H9 (cell line): ENCODE measurements at regions not wholly inside any gene's neighbourhood (a gene's known extent, or its start where the extent isn't known, plus 50 kb on each side); places are given as distances from the start of the nearest gene placed in this dataset.

ENCODE experiments used
- DNase-seq: peaks from one replicate; pipeline ENCODE4 v3.0.0-alpha.2; 2017
- H2AFZ ChIP-seq: one replicate; pipeline ENCODE4 v1.6.1; 2013; ENCODE audit warnings: mild to moderate bottlenecking, low read length, control low read depth, moderate library complexity
- H2AK5ac ChIP-seq: 2 replicates; pipeline ENCODE4 v1.6.1; 2013; ENCODE audit warnings: low read length, control low read depth, mixed read lengths; ENCODE audit not compliant: insufficient read length
- H2BK120ac ChIP-seq: one replicate; pipeline ENCODE4 v1.6.1; 2013; ENCODE audit warnings: low read depth, mild to moderate bottlenecking, low read length, control low read depth, inconsistent platforms; ENCODE audit not compliant: poor library complexity, severe bottlenecking
- H2BK12ac ChIP-seq: 2 replicates; pipeline ENCODE4 v1.6.1; 2013; ENCODE audit warnings: low read length, control low read depth, mixed read lengths, low read depth; ENCODE audit not compliant: insufficient read length
- H2BK15ac ChIP-seq: 2 replicates; pipeline ENCODE4 v1.6.1; 2013; ENCODE audit warnings: low read depth, low read length, control low read depth
- H2BK20ac ChIP-seq: one replicate; pipeline ENCODE4 v1.6.1; 2013; ENCODE audit warnings: low read depth, mild to moderate bottlenecking, low read length, control low read depth, inconsistent platforms; ENCODE audit not compliant: poor library complexity, severe bottlenecking
- H2BK5ac ChIP-seq: 2 replicates; pipeline ENCODE4 v1.6.1; 2013; ENCODE audit warnings: low read length, control low read depth, mixed read lengths; ENCODE audit not compliant: insufficient read length
- H3K14ac ChIP-seq: 2 replicates; pipeline ENCODE4 v1.6.1; 2013; ENCODE audit warnings: low read length, control low read depth; ENCODE audit not compliant: insufficient read depth
- H3K18ac ChIP-seq: 2 replicates; pipeline ENCODE4 v1.6.1; 2013; ENCODE audit warnings: low read depth, mild to moderate bottlenecking, mixed read lengths, low read length, control low read depth; ENCODE audit not compliant: insufficient read length
- H3K23ac ChIP-seq: 2 replicates; pipeline ENCODE4 v1.6.1; 2013; ENCODE audit warnings: low read length, control low read depth, mixed read lengths, low read depth; ENCODE audit not compliant: insufficient read length
- H3K23me2 ChIP-seq: 2 replicates; pipeline ENCODE4 v1.6.1; 2013; ENCODE audit warnings: low read depth, mild to moderate bottlenecking, mixed read lengths, low read length, control low read depth; ENCODE audit not compliant: insufficient read length, poor library complexity, severe bottlenecking
- H3K27ac ChIP-seq: 2 replicates; pipeline ENCODE4 v1.5.1; 2013; ENCODE audit warnings: low read length, control low read depth, mixed read lengths, low read depth; ENCODE audit not compliant: insufficient read length
- H3K27me3 ChIP-seq: 2 replicates; pipeline ENCODE4 v1.6.1; 2013; ENCODE audit warnings: low read length, control low read depth, inconsistent platforms; ENCODE audit not compliant: insufficient read depth
- H3K4ac ChIP-seq: 2 replicates; pipeline ENCODE4 v1.6.1; 2013; ENCODE audit warnings: low read depth, mild to moderate bottlenecking, control low read depth, inconsistent platforms, low read length, moderate library complexity
- H3K4me1 ChIP-seq: 2 replicates; pipeline ENCODE4 v1.6.1; 2013; ENCODE audit warnings: low read length, control low read depth, inconsistent platforms; ENCODE audit not compliant: insufficient read depth
- H3K4me2 ChIP-seq: 2 replicates; pipeline ENCODE4 v1.6.1; 2013; ENCODE audit warnings: low read length, control low read depth, mixed read lengths; ENCODE audit not compliant: insufficient read length, insufficient read depth
- H3K56ac ChIP-seq: 2 replicates; pipeline ENCODE4 v1.6.1; 2013; ENCODE audit warnings: low read depth, mild to moderate bottlenecking, mixed read lengths, low read length, control low read depth; ENCODE audit not compliant: insufficient read length
- H3K79me1 ChIP-seq: 2 replicates; pipeline ENCODE4 v1.6.1; 2013; ENCODE audit warnings: low read depth, mild to moderate bottlenecking, moderate library complexity, low read length, control low read depth, inconsistent platforms; ENCODE audit not compliant: insufficient read depth, poor library complexity, severe bottlenecking
- H3K79me2 ChIP-seq: 2 replicates; pipeline ENCODE4 v1.6.1; 2013; ENCODE audit warnings: low read length, control low read depth, inconsistent platforms; ENCODE audit not compliant: insufficient read depth
- H3K9ac ChIP-seq: 2 replicates; pipeline ENCODE4 v1.6.1; 2013; ENCODE audit warnings: low read length, control low read depth, mixed read lengths; ENCODE audit not compliant: insufficient read length; ENCODE audit errors: extremely low read depth
- H3K9me3 ChIP-seq: one replicate; pipeline ENCODE4 v1.6.1; 2013; ENCODE audit warnings: low read depth, low read length, inconsistent platforms; ENCODE audit not compliant: control insufficient read depth
- H3T11ph ChIP-seq: one replicate; pipeline ENCODE4 v1.6.1; 2013; ENCODE audit warnings: mild to moderate bottlenecking, low read length, control low read depth, inconsistent platforms
- H4K20me1 ChIP-seq: one replicate; pipeline ENCODE4 v1.6.1; 2013; ENCODE audit not compliant: control insufficient read depth, insufficient read length, insufficient read depth
- H4K5ac ChIP-seq: 2 replicates; pipeline ENCODE4 v1.6.1; 2013; ENCODE audit warnings: low read depth, mild to moderate bottlenecking, mixed read lengths, low read length, control low read depth; ENCODE audit not compliant: insufficient read length
- H4K8ac ChIP-seq: replicated peaks from 2 replicates; pipeline ENCODE4 v1.6.1; 2013; ENCODE audit warnings: low read length, control low read depth, mixed read lengths, low read depth; ENCODE audit not compliant: insufficient read length
- H4K91ac ChIP-seq: 2 replicates; pipeline ENCODE4 v1.6.1; 2013; ENCODE audit warnings: low read depth, mild to moderate bottlenecking, moderate library complexity, mixed read lengths, low read length, control low read depth; ENCODE audit not compliant: insufficient read length
- H3K27ac Mint-ChIP-seq, 3 experiments: 2 replicates in 2 of 3; 3 replicates in 1 of 3; pipeline ENCODE4 v1.8.0; 2020 to 2021; ENCODE audit warnings: mixed read lengths in 3 of 3, mild to moderate bottlenecking in 1 of 3, moderate library complexity in 1 of 3
- H3K27me3 Mint-ChIP-seq: 2 replicates; pipeline ENCODE4 v1.8.0; 2021; ENCODE audit warnings: low read depth, mild to moderate bottlenecking, moderate library complexity, mixed read lengths
- H3K36me3 Mint-ChIP-seq, 3 experiments: 2 replicates in 2 of 3; 3 replicates in 1 of 3; pipeline ENCODE4 v1.8.0; 2020 to 2021; ENCODE audit warnings: low read depth in 3 of 3, mixed read lengths in 3 of 3; ENCODE audit not compliant: insufficient read depth in 1 of 3
- H3K4me1 Mint-ChIP-seq, 2 experiments: 2 replicates each; pipeline ENCODE4 v1.8.0; 2020; ENCODE audit warnings: mixed read lengths in 2 of 2
- H3K4me3 Mint-ChIP-seq, 2 experiments: 2 replicates in 1 of 2; 3 replicates in 1 of 2; pipeline ENCODE4 v1.8.0; 2020 to 2021; ENCODE audit warnings: mild to moderate bottlenecking in 2 of 2, mixed read lengths in 2 of 2, moderate library complexity in 1 of 2
- H3K9me3 Mint-ChIP-seq, 2 experiments: 2 replicates in 1 of 2; 3 replicates in 1 of 2; pipeline ENCODE4 v1.8.0; 2020; ENCODE audit warnings: mild to moderate bottlenecking in 2 of 2, mixed read lengths in 2 of 2, moderate library complexity in 1 of 2
- TF ChIP-seq, protein P1 (sequence below): fragments of 200-600 bp; sonication (generic); conservative IDR thresholded peaks from 3 replicates; pipeline ENCODE4 v1.8.0; 2021; ENCODE audit warnings: antibody characterized with exemption, mild to moderate bottlenecking

- H3K9me3 ChIP-seq, result no peaks in the 10 kb centered on the region
- TF ChIP-seq, protein P1, sequence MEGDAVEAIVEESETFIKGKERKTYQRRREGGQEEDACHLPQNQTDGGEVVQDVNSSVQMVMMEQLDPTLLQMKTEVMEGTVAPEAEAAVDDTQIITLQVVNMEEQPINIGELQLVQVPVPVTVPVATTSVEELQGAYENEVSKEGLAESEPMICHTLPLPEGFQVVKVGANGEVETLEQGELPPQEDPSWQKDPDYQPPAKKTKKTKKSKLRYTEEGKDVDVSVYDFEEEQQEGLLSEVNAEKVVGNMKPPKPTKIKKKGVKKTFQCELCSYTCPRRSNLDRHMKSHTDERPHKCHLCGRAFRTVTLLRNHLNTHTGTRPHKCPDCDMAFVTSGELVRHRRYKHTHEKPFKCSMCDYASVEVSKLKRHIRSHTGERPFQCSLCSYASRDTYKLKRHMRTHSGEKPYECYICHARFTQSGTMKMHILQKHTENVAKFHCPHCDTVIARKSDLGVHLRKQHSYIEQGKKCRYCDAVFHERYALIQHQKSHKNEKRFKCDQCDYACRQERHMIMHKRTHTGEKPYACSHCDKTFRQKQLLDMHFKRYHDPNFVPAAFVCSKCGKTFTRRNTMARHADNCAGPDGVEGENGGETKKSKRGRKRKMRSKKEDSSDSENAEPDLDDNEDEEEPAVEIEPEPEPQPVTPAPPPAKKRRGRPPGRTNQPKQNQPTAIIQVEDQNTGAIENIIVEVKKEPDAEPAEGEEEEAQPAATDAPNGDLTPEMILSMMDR, result no peak
- H2AFZ ChIP-seq, result no peak overlapping the region
- no peak overlapping the region for H3K18ac ChIP-seq
- H3K27ac ChIP-seq, result no peak overlapping the region
- no peak overlapping the region for H3K27ac Mint-ChIP-seq
- no peak overlapping the region for H2BK20ac ChIP-seq
- no peak overlapping the region for H3K4me2 ChIP-seq
- peaks cover 9 to 27% of the 10 kb centered on the region in 2 experiments for H3K4me1 Mint-ChIP-seq
- no peaks in the 10 kb centered on the region for H3K79me2 ChIP-seq
- no peaks in the 10 kb centered on the region for H3K27me3 ChIP-seq
- H3K14ac ChIP-seq, result no peak overlapping the region
- no peak overlapping the region for H2BK120ac ChIP-seq
- H3K4ac ChIP-seq, result no peak overlapping the region
- H3K36me3 Mint-ChIP-seq, result peaks cover 5 to 17% (median 6%) of the 10 kb centered on the region in 3 experiments; a peak in 6 of 7 replicates
- no peak overlapping the region for H2AK5ac ChIP-seq
- DNase-seq, result no peak
- H4K5ac ChIP-seq, result no peak overlapping the region
- H2BK12ac ChIP-seq, result no peak overlapping the region
- peaks cover 6% of the 10 kb centered on the region for H3K4me1 ChIP-seq
- no peak overlapping the region for H3T11ph ChIP-seq
- H3K79me1 ChIP-seq, result no peaks in the 10 kb centered on the region
- H3K4me3 Mint-ChIP-seq, result no peak overlapping the region; a peak in 1 of 5 replicates
- H3K56ac ChIP-seq, result no peak overlapping the region
- no peak overlapping the region for H3K23ac ChIP-seq
- H3K9ac ChIP-seq, result no peak overlapping the region
- H3K23me2 ChIP-seq, result no peaks in the 10 kb centered on the region
- no peak overlapping the region for H4K91ac ChIP-seq
- no peaks in the 10 kb centered on the region; the same call in 1 of the 2 replicates for H3K27me3 Mint-ChIP-seq
- H2BK15ac ChIP-seq, result no peak overlapping the region
- H3K9me3 Mint-ChIP-seq, result peaks cover 28 to 30% of the 10 kb centered on the region in 2 experiments; a peak in 4 of 5 replicates
- no peaks in the 10 kb centered on the region for H4K20me1 ChIP-seq
- no peak overlapping the region for H4K8ac ChIP-seq
- no peak overlapping the region for H2BK5ac ChIP-seq
Measured at GRCh38 chr4:52269761-52270160, 218.7 kb downstream of the SPATA18 start.
